HG02763 (cell line): ENCODE measurements at regions not wholly inside any gene's neighbourhood (a gene's known extent, or its start where the extent isn't known, plus 50 kb on each side); places are given as distances from the start of the nearest gene placed in this dataset.

ENCODE experiments used
- ATAC-seq: cut with Tn5 transposase; IDR thresholded peaks from one replicate; pipeline ENCODE4 v1.9.1; 2021; ENCODE audit warnings: mild to moderate bottlenecking, moderate library complexity; ENCODE audit not compliant: unreplicated experiment

DNA sequence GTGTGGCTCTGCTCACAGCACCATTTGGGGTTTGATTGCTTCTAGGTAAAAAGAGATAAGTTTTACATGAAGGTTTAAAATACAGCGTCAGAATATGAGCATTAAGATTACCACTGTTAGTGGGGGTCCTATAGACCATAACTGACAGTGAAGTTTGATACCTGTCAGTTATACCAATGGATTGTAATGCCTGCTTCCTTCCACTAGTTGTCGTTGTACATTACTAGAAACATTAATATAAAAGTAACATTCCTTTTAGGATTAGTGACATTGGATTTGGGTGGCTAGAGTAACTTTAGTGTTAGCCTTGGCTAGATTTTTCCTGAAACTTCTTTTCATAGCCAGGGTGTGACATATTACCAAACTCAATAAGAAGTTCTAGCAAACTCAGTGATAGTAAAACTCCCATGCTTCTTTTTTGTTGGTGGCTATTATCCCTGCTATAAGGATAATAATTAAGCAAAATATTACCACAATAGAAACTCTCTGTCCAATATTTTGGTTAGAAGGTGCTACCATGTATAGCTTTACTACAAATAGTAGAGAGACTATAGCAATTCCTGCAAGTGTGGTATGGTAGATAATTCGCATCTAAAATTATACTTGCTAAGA lies 57.1 kb downstream of the FAM181B start:
- no peak for ATAC-seq

- ATAC-seq, result no peak
Observed at GRCh38 chr11:82675838-82676237, 57.8 kb downstream of the FAM181B start.

- ATAC-seq, result no peak
Observed at GRCh38 chr11:82673631-82674030, 60.0 kb downstream of the FAM181B start.

DNA sequence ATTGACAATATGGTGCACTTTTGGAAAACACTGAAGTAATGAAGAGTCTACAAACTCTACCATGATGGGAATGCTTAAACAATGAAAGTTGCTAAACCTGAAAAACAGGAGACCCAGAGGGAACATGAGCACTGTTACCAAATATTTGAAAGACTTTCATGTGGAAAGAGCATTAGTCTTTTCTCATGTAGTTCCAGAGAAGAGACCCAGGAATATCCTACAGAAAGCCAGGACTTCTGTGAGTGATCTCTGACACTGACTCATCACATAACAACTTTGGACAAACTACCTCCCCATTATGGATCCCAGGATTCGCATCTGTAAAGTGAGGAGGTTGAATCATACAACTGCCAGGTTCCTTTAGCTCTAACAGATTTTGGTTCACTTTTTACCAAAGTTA lies 62.2 kb downstream of the FAM181B start:
- no peak for ATAC-seq

DNA sequence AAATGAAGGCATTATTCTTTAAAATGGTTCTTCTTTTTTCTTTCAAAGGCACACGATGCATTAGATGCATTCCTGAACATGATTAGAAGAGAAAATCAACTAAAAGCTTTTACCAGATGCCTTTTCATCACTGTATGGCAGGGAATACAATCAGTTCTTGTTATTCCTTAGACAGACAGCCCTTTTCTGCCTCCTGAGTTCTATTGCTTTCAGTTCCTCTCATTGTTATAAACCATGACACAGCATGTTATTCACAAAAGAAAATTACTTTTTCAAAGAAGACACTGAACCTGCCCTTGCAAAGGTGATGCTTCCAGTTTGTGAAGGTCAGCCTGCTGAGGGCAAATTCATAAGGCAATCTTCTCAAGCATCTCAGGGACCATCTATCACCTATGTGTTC lies 70.1 kb downstream of the FAM181B start:
- ATAC-seq, result no peak

- no peak for ATAC-seq
Observed at GRCh38 chr11:82653752-82654151, 79.9 kb downstream of the FAM181B start.

DNA sequence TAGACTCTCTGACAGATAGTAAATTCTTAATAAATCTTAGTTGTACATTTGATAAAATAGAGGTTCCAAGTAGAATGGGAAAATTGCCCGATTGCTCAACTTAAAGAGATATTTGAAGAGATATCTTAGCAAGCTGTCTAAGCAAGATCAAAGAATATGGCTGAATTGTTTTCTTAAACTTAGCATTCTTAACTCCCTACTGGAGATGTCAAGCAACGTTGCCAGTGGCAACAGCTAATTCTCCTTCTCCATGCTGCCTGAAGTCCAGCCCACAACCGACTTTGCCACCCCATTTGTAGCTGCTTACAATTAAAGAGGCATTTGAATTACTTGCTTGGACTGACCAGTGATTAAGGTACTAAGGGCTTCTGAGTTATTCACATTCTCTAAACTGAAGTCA lies 94.4 kb downstream of the FAM181B start:
- ATAC-seq, result no peak

DNA sequence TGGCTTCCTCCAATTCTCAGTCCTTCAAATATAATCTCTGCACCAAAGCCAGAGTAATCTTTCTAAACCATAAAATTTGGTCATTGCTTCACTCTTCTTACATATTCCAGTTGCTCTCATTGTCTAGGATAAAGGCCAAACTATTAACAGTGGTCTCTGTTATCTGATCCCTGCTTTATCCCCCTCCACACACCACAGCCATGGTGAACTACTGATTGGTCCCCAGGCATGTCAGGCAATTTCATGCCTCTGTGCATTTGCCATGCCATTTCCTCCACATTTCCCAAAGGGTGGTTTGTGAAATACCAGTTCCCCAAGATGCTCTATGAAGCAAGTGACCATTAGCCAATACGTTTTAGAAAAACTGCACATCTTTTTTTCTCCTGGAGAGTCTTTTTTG lies 97.0 kb downstream of the FAM181B start:
- ATAC-seq, result no peak

DNA sequence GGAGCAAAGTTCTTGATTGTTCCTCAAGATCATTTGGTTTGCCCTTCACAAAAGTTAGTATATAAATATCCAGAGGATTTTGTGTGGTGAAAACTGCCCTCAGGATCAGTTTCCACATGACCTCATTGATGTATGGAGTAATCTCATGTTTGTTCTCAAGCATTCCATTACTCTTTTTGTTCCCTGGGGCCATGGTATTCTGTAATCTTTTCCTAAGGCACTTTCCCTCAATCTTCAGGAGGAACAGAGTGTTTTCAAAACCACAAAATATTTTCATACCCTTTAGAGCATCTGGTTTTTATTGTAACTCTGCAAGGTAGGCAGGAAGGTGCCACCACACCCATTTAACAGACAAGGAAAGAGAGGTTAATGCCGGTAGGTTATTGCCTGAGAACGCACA lies 99.6 kb downstream of the FAM181B start:
- ATAC-seq, result no peak

- ATAC-seq, result peak; percentile 81
Observed at GRCh38 chr11:82631722-82632630, 101.7 kb downstream of the FAM181B start.

- no peak for ATAC-seq
Observed at GRCh38 chr11:82610671-82611070, 123.0 kb downstream of the FAM181B start.

GRCh38 chr11:82606738-82607137 lies 126.9 kb downstream of the FAM181B start:
- no peak for ATAC-seq

DNA sequence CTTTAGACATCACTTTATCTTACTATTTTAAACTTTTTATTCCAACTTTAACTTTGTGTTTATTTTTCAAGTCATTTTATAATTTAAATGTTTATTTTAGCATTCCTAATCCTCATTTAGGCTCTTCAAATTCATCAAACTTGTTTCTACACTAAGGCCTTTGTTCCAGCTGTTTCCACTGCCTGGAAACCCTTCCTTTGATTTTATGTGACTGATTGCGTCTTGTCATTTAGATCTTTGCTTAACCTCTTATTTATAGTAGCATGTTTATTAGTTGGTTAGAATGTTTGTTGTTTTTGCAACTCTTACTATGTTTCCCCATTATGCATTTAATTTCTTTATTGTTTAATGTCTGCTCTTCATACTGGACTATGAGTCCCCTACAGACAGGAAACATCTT lies 132.0 kb downstream of the FAM181B start:
- ATAC-seq, result no peak

- no peak for ATAC-seq
Observed at GRCh38 chr11:82599836-82600235, 133.8 kb downstream of the FAM181B start.

GRCh38 chr11:82586581-82586980 lies 147.1 kb downstream of the FAM181B start:
- ATAC-seq, result no peak

GRCh38 chr11:82577246-82577645 lies 156.4 kb downstream of the FAM181B start:
- ATAC-seq, result no peak

- ATAC-seq, result no peak
Observed at GRCh38 chr11:82560836-82561235, 172.8 kb downstream of the FAM181B start.

DNA sequence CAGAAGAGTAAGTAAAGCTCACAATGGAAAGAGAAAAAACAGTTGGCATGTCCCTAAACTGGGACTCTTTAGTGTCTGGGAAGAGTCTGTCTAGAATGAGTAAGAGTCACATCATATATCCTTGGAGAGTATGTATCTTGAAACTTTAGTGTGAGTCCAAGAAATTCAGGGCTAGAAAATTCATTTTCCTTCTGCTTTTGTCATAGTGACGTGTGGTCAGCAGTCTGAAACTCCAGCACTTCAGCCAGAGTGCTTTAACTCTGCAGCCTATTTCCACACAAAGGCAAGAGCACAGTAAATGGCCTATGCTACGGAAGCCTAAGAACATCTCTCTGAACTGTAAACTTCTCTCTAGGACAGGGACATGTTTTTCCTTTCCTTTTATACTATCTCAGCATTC lies 174.1 kb downstream of the FAM181B start:
- ATAC-seq, result no peak

DNA sequence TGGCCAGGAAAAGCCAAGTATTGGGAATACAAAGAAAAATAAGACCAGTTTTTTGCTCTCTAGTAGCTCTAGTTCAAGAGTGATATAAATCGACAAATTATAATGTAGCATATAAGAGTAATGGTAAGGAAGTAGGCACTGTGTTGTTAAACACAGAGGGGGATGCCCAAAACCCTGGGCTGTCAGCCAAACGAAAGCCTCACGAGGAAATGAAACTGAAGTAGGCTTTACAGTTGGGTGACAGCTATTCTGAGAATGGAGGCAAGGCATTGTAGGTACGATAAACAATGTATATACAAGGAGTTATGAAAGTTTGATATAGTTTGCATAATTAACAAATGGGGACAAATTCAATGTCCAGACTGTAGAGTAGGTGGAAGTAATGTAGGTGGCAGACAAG lies 176.4 kb downstream of the FAM181B start:
- peak; percentile 100 for ATAC-seq

DNA sequence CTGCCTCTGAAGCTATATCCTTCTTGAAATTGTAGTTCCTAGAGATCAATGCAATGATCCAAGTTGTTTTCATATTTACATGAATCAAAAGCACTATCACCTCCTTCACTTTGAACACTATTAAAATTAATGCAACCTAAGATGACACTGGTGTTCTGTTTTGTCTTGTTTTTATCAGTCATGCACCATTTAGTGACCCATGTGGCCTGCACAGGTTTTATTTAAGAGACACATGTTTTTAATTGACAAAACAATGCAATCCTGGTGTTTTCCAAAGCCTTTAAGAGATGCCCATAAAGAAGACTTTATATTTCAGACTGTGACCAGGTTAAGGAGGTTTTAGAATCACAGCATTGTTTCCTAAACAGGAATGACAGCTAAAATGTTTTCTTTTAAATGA lies 177.5 kb downstream of the FAM181B start:
- ATAC-seq, result no peak

DNA sequence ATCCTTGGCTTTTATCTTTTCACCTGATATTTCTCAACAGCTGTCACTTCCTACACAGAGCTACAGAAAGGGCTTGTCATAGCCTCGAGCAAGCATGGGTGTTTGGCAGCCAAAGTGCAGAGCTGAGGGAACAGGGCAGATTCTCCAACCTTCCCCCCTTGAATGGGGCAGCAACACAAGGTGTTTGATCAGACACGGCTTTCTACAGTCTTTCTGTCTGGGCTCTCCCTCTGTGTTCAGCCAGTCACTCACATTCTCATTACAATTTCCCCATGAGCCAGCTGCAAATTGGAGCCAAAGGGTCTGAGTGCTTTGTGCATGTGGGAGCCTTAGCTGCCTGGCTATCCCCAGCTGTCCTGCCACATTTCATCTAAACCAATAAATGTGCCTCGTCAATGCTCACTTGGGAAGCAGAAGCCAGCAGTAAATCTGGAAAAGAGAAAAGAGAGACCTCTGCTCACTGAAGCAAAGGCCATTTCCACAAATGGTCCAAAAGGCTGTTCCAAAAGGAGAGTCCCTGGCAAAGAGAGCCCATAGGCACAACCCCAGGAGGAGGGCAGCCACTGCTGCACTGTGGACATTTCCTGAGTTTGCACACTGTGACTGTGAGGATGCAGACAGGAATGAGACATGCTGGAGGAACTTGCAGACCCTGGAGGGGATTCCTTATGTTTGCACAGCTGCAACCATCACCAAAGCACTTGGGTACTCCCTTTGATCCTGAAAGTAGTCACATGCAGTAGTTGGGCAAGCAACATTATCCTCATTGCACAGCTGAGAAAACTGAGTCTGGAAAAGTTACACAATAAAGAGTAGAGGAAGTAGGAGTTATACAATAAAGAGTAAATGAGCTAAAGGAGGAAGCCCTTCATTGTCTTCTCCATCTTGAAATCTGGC lies 186.8 kb downstream of the FAM181B start:
- ATAC-seq, result no peak
